AG10803 (cell line): ENCODE measurements at regions not wholly inside any gene's neighbourhood (a gene's known extent, or its start where the extent isn't known, plus 50 kb on each side); places are given as distances from the start of the nearest gene placed in this dataset.

Source experiments
- DNase-seq: peaks from one replicate; pipeline ENCODE4 v3.0.0; 2010; ENCODE audit warnings: low read depth
- H3K4me3 ChIP-seq: 2 replicates; pipeline ENCODE4 v1.5.1; 2011; ENCODE audit warnings: mild to moderate bottlenecking, low read length, control low read depth
- CTCF ChIP-seq: conservative IDR thresholded peaks from 2 replicates; pipeline ENCODE4 v1.5.1; 2011; ENCODE audit warnings: mild to moderate bottlenecking, low read length, control low read depth, inconsistent platforms

DNA sequence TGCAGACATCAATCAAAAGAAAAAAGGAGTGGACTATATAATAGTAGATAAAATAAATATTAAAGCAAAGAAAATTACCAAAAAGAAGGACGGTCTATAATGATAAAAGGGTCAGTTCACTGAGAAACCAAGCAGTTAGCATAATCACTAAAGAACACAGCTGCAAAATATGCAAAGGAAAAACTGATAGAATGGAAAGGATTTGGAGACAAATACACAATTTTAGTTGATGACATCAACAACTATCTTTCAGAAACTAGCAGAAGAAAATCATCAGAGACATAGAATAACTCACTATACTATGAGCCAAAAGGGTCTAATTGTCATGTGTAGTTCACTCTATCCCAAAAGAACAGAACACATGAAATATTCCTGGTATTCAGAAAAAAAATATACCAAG, 316.4 kb upstream of the IGFBP3 start:
- no peak overlapping the region for H3K4me3 ChIP-seq
- TF ChIP-seq CTCF, result no peak
- no peak for DNase-seq

- no peak overlapping the region for H3K4me3 ChIP-seq
- peak; percentile 48 for DNase-seq
- no peak for TF ChIP-seq CTCF
These were observed 312.7 kb upstream of the IGFBP3 start for GRCh38 chr7:46233585-46234329.

DNA sequence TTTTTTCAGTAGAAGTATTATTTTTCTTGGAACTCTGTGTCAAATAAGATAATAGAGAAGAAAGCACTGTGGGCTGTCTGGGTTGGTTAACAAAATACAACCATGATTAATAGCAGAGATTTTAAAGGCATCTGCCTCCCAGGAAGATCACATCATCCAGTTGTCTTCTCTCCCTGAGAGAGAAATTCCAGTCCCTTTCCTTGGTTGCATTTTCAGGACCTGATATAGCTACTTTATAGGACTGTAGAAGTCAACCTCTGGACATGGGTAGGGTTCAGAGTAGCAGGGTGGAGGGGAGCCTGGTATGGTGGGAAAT, 309.9 kb upstream of the IGFBP3 start:
- H3K4me3 ChIP-seq, result no peak overlapping the region
- no peak for DNase-seq
- TF ChIP-seq CTCF, result no peak

GRCh38 chr7:46230298-46230989, 309.4 kb upstream of the IGFBP3 start:
- no peak for DNase-seq
- no peak for TF ChIP-seq CTCF
- no peak overlapping the region for H3K4me3 ChIP-seq

- peak; percentile 78 for DNase-seq
- no peak overlapping the region for H3K4me3 ChIP-seq
- no peak for TF ChIP-seq CTCF
These were observed 308.3 kb upstream of the IGFBP3 start for GRCh38 chr7:46229409-46229808.

GRCh38 chr7:46226860-46227259, 305.8 kb upstream of the IGFBP3 start:
- DNase-seq, result no peak
- TF ChIP-seq CTCF, result no peak
- no peak overlapping the region for H3K4me3 ChIP-seq

DNA sequence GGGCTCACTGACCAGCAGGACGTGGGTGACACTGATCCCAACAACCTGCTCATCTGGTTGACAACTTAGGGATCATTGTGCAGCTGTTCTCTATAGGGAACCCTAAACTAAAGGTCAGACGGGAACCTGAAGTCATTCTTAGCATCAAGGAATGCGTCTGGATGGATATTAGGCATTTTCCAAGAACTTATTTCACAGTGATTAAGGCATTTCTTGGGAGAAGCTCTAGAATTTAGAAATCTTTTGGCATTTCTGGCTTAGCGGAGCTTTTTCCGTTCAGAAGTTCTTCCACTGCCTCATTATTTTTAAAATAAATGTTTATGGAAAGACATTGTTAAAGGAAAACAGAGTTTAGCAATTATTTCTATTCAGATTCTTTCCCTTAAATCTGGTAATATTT, 303.3 kb upstream of the IGFBP3 start:
- H3K4me3 ChIP-seq, result no peak overlapping the region
- no peak for DNase-seq
- no peak for TF ChIP-seq CTCF
